Amniotic epithelial cell (primary cell): ENCODE measurements at regions not wholly inside any gene's neighbourhood (a gene's known extent, or its start where the extent isn't known, plus 50 kb on each side); places are given as distances from the start of the nearest gene placed in this dataset.

Experiments
- DNase-seq: peaks from one replicate; pipeline ENCODE4 v3.0.0-alpha.2; 2010; ENCODE audit warnings: low read depth

GRCh38 chr9:135030566-135031226 lies 56.8 kb upstream of the OLFM1 start:
- DNase-seq, result no peak

- no peak for DNase-seq
Measured at GRCh38 chr9:135032041-135032835, 55.2 kb upstream of the OLFM1 start.

- no peak for DNase-seq
Measured at GRCh38 chr9:135032868-135033460, 54.5 kb upstream of the OLFM1 start.

GRCh38 chr9:135033487-135033886 lies 54.0 kb upstream of the OLFM1 start:
- DNase-seq, result no peak

GRCh38 chr9:135034106-135034505 lies 53.4 kb upstream of the OLFM1 start:
- no peak for DNase-seq

- no peak for DNase-seq
Measured at GRCh38 chr9:135035781-135036760, 51.4 kb upstream of the OLFM1 start.

GRCh38 chr9:135036861-135037465 lies 50.5 kb upstream of the OLFM1 start:
- DNase-seq, result no peak

- DNase-seq, result no peak
Measured at GRCh38 chr9:135037521-135038250, 49.8 kb upstream of the OLFM1 start.
